ENCODE measurements at regions not wholly inside any gene's neighbourhood (a gene's known extent, or its start where the extent isn't known, plus 50 kb on each side); places are given as distances from the start of the nearest gene placed in this dataset.
A peak's percentile ranks its signal among the peaks of the same experiment; 100 is the strongest.

DNA sequence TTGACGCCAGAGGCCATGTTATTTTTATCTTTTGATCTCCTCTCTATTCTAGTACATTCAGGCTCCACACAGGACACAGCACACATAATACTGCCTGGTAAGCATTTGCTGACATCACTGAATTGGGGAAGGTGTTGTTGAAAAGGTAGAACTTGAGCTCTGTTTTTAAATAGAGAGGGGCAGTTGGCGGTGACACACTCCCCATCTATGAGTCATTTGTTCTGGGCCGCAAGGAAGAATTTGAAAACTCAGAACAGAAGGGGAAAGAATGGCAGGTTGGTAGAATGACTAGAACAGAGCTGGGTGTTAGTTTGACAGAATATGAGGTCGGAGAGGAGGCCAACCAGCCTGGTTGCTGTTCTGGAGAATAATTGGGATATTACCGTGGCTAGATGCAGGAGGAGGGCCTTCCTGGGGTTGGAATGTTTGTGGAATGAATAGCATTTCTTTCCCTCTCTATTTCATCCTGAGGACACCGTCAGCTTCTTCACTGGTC, 52.1 kb upstream of the ERRFI1 start:
- H3K36me3 ChIP-seq, result no peaks in the 10 kb centered on the region
- intact Hi-C loops (cut with DNase I), result loop anchor here (5.0 kb wide), 2 partner anchors 39 to 46 kb away; no protein-coding TSS in a partner anchor
- H3K4me1 ChIP-seq (replicated peaks), result peaks cover 9% of the 10 kb centered on the region
- peak; percentile 55 for DNase-seq (ENCODE audit: low spot score)
- no peaks in the 10 kb centered on the region for H3K9me3 ChIP-seq
- no peaks in the 10 kb centered on the region for H3K27me3 ChIP-seq (replicated peaks; ENCODE audit: insufficient read depth)
- no peak overlapping the region for H3K4me3 ChIP-seq
- 17% methylated on average over 6 of the region's 6 CpGs for WGBS
- TF ChIP-seq POLR2AphosphoS5 (IDR thresholded peaks at IDR 0.05) (peak; percentile 82), POLR2A (IDR thresholded peaks at IDR 0.05) (peak; percentile 19)
- TF ChIP-seq, protein P1, sequence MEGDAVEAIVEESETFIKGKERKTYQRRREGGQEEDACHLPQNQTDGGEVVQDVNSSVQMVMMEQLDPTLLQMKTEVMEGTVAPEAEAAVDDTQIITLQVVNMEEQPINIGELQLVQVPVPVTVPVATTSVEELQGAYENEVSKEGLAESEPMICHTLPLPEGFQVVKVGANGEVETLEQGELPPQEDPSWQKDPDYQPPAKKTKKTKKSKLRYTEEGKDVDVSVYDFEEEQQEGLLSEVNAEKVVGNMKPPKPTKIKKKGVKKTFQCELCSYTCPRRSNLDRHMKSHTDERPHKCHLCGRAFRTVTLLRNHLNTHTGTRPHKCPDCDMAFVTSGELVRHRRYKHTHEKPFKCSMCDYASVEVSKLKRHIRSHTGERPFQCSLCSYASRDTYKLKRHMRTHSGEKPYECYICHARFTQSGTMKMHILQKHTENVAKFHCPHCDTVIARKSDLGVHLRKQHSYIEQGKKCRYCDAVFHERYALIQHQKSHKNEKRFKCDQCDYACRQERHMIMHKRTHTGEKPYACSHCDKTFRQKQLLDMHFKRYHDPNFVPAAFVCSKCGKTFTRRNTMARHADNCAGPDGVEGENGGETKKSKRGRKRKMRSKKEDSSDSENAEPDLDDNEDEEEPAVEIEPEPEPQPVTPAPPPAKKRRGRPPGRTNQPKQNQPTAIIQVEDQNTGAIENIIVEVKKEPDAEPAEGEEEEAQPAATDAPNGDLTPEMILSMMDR (IDR thresholded peaks at IDR 0.05), result no peak
- H3K27ac ChIP-seq, result peak overlapping the region; percentile 77 to 85

DNA sequence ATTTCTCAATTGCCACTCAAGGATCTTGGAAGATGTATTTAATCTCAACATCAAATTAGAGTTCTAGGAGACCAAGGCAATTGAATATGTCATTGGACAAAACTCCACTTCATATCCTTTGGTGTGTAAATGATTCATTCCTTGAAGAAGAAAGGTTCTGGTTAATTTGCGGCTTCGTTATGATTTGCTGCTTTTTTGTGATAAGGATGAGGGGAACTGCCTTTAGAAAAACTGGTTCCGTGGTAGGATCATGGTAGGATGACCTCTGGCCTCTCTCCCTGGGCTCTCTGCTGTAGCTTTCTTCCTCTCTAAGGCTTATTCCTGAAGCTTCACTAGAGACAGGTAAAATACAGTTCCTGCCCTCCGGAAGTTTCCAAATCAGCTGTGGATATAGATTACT, 51.5 kb upstream of the ERRFI1 start:
- H3K9me3 ChIP-seq, result no peaks in the 10 kb centered on the region
- H3K4me1 ChIP-seq (replicated peaks), result peaks cover 9% of the 10 kb centered on the region
- H3K36me3 ChIP-seq, result no peaks in the 10 kb centered on the region
- intact Hi-C loops (cut with DNase I), result loop anchor here (5.0 kb wide), 2 partner anchors 40 to 45 kb away; no protein-coding TSS in a partner anchor
- H3K27ac ChIP-seq, result peak overlapping the region; percentile 77 to 85
- WGBS, result 30% methylated on average over 4 of the region's 4 CpGs
- TF ChIP-seq, protein P1 (IDR thresholded peaks at IDR 0.05), result no peak
- TF ChIP-seq POLR2AphosphoS5 (IDR thresholded peaks at IDR 0.05) (no peak), POLR2A (IDR thresholded peaks at IDR 0.05) (no peak)
- H3K4me3 ChIP-seq, result no peak overlapping the region
- H3K27me3 ChIP-seq (replicated peaks; ENCODE audit: insufficient read depth), result no peaks in the 10 kb centered on the region
- DNase-seq (ENCODE audit: low spot score), result no peak

DNA sequence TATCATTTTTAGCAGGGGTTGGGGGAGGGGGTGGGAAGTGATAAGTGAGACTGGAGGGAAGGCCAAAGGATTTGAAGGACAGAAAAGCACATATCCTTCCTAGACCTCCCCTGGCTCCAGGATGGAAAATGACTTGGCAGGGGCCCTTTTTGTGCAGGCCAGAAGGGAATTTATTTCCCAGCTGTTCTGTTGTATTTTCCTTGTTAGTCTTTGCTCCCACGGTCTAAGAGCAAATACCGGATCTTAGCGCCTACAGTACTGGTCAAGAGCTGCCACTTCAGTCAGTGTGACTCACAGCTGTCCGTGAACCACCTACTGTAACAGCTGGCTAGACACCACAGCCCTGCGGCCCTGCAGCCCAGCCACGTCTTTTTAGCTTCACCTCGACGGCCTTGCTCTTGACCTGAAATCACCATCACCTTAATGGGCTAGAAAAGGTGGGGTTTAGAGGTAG, 51.0 kb upstream of the ERRFI1 start:
- no peaks in the 10 kb centered on the region for H3K36me3 ChIP-seq
- no peak overlapping the region for H3K4me3 ChIP-seq
- DNase-seq (ENCODE audit: low spot score), result peak; percentile 48
- intact Hi-C loops (cut with DNase I), result loop anchor here (5.0 kb wide), 2 partner anchors 40 to 45 kb away; no protein-coding TSS in a partner anchor
- H3K9me3 ChIP-seq, result no peaks in the 10 kb centered on the region
- no peaks in the 10 kb centered on the region for H3K27me3 ChIP-seq (replicated peaks; ENCODE audit: insufficient read depth)
- peaks cover 9% of the 10 kb centered on the region for H3K4me1 ChIP-seq (replicated peaks)
- H3K27ac ChIP-seq, result peak overlapping the region; percentile 77 to 85
- no peak for TF ChIP-seq POLR2A (IDR thresholded peaks at IDR 0.05)
- TF ChIP-seq POLR2AphosphoS5 (IDR thresholded peaks at IDR 0.05), result peak; percentile 32
- TF ChIP-seq, protein P1 (IDR thresholded peaks at IDR 0.05), result peak in 1 of 4 experiments; percentile 14
- WGBS, result 28% methylated on average over 8 of the region's 8 CpGs

- H3K36me3 ChIP-seq, result no peaks in the 10 kb centered on the region
- 74% methylated on average over 4 of the region's 4 CpGs for WGBS
- no peak for DNase-seq (ENCODE audit: low spot score)
- intact Hi-C loops (cut with DNase I), result loop anchor here (5.0 kb wide), 2 partner anchors 41 to 44 kb away; no protein-coding TSS in a partner anchor
- H3K9me3 ChIP-seq, result no peaks in the 10 kb centered on the region
- H3K27me3 ChIP-seq (replicated peaks; ENCODE audit: insufficient read depth), result no peaks in the 10 kb centered on the region
- peaks cover 11% of the 10 kb centered on the region for H3K4me1 ChIP-seq (replicated peaks)
- peak overlapping the region; percentile 77 to 85 for H3K27ac ChIP-seq
- TF ChIP-seq POLR2A (IDR thresholded peaks at IDR 0.05) (no peak), POLR2AphosphoS5 (IDR thresholded peaks at IDR 0.05) (peak; percentile 43)
- TF ChIP-seq, protein P1 (IDR thresholded peaks at IDR 0.05), result no peak
- no peak overlapping the region for H3K4me3 ChIP-seq
Measured at GRCh38 chr1:8076176-8076575, 50.1 kb upstream of the ERRFI1 start.

Small RNAs in the stretch of these regions (small RNA-seq; reads per million reads assigned to genes)
- gene RNU1-7P, result 0 reads per million in 2 donors

All from prostate gland (tissue), 2 donors.